ENCODE measurements at regions not wholly inside any gene's neighbourhood (a gene's known extent, or its start where the extent isn't known, plus 50 kb on each side); places are given as distances from the start of the nearest gene placed in this dataset.

GRCh38 chr1:88163187-88163586 is 520.9 kb upstream of the PKN2 start:
- Mint-ChIP-seq H3K27me3 (peaks cover 9% of the 10 kb centered on the region), H3K4me1 (ENCODE audit: low read depth) (no peaks in the 10 kb centered on the region), H3K9me3 (no peaks in the 10 kb centered on the region), H3K27ac (no peak overlapping the region), H3K4me3 (no peak overlapping the region), H3K36me3 (ENCODE audit: low read depth) (no peaks in the 10 kb centered on the region)
- no peak for DNase-seq
- no peak for TF ChIP-seq CTCF (IDR thresholded peaks at IDR 0.05)
- intact Hi-C loops (cut with micrococcal nuclease), result no loop called here
- ATAC-seq, result no peak
- ChIA-PET POLR2A (no interaction called here), CTCF (no interaction called here)

- ChIA-PET CTCF (interaction anchor here (1.9 kb wide), 1 partner anchor 10 kb away, joined by 3 read pairs; no protein-coding TSS in a partner anchor), POLR2A (no interaction called here)
- intact Hi-C loops (cut with micrococcal nuclease), result no loop called here
- Mint-ChIP-seq H3K4me3 (no peak overlapping the region), H3K27me3 (peaks cover 15% of the 10 kb centered on the region), H3K27ac (no peak overlapping the region), H3K36me3 (ENCODE audit: low read depth) (no peaks in the 10 kb centered on the region), H3K9me3 (no peaks in the 10 kb centered on the region), H3K4me1 (ENCODE audit: low read depth) (no peaks in the 10 kb centered on the region)
- no peak for ATAC-seq
- no peak for DNase-seq
- no peak for TF ChIP-seq CTCF (IDR thresholded peaks at IDR 0.05)
These were observed 515.9 kb upstream of the PKN2 start for GRCh38 chr1:88168126-88168525.

GRCh38 chr1:88169139-88169538 is 514.9 kb upstream of the PKN2 start:
- no peaks in the 10 kb centered on the region for H3K4me1 Mint-ChIP-seq (ENCODE audit: low read depth)
- DNase-seq (no peak), ATAC-seq (no peak)
- H3K9me3 Mint-ChIP-seq, result no peaks in the 10 kb centered on the region
- ChIA-PET POLR2A (no interaction called here), CTCF (interaction anchor here (2.0 kb wide), 1 partner anchor 11 kb away, joined by 8 read pairs; no protein-coding TSS in a partner anchor)
- no peak for TF ChIP-seq CTCF (IDR thresholded peaks at IDR 0.05)
- intact Hi-C loops (cut with micrococcal nuclease), result no loop called here
- no peak overlapping the region for H3K4me3 Mint-ChIP-seq
- peaks cover 13% of the 10 kb centered on the region for H3K27me3 Mint-ChIP-seq
- no peak overlapping the region for H3K27ac Mint-ChIP-seq
- no peaks in the 10 kb centered on the region for H3K36me3 Mint-ChIP-seq (ENCODE audit: low read depth)

- Mint-ChIP-seq H3K4me3 (no peak overlapping the region), H3K27me3 (peaks cover 13% of the 10 kb centered on the region), H3K4me1 (ENCODE audit: low read depth) (no peaks in the 10 kb centered on the region), H3K36me3 (ENCODE audit: low read depth) (no peaks in the 10 kb centered on the region), H3K9me3 (no peaks in the 10 kb centered on the region), H3K27ac (no peak overlapping the region)
- DNase-seq (no peak), ATAC-seq (no peak)
- intact Hi-C loops (cut with micrococcal nuclease), result no loop called here
- CTCF ChIA-PET, result interaction anchor here (2.0 kb wide), 1 partner anchor 10 kb away, joined by 8 read pairs; no protein-coding TSS in a partner anchor
- POLR2A ChIA-PET, result no interaction called here
- TF ChIP-seq CTCF (IDR thresholded peaks at IDR 0.05), result no peak
These were observed 514.1 kb upstream of the PKN2 start for GRCh38 chr1:88169939-88170338.

- ATAC-seq, result no peak
- Mint-ChIP-seq H3K4me1 (ENCODE audit: low read depth) (no peaks in the 10 kb centered on the region), H3K9me3 (no peaks in the 10 kb centered on the region), H3K27me3 (peaks cover 15% of the 10 kb centered on the region), H3K4me3 (no peak overlapping the region), H3K27ac (no peak overlapping the region), H3K36me3 (ENCODE audit: low read depth) (no peaks in the 10 kb centered on the region)
- intact Hi-C loops (cut with micrococcal nuclease), result no loop called here
- no peak for TF ChIP-seq CTCF (IDR thresholded peaks at IDR 0.05)
- ChIA-PET CTCF (no interaction called here), POLR2A (no interaction called here)
- no peak for DNase-seq
These were observed 508.9 kb upstream of the PKN2 start for GRCh38 chr1:88175120-88175630.

Data from activated CD8-positive, alpha-beta T cell treated with anti-CD3 and anti-CD28 coated beads for 36 hours (primary cell).